Neuronal stem cell (in vitro differentiated cells): ENCODE measurements at regions not wholly inside any gene's neighbourhood (a gene's known extent, or its start where the extent isn't known, plus 50 kb on each side); places are given as distances from the start of the nearest gene placed in this dataset.

Experiments
- DNase-seq: peaks from one replicate; pipeline ENCODE4 v3.0.0-alpha.2; 2013; ENCODE audit warnings: low spot score
- H2AFZ ChIP-seq: one replicate; pipeline ENCODE4 v1.6.1; 2013; ENCODE audit warnings: mild to moderate bottlenecking, low read length, inconsistent platforms
- H2AK5ac ChIP-seq: 2 replicates; pipeline ENCODE4 v1.6.1; 2013; ENCODE audit warnings: low read depth, mild to moderate bottlenecking, inconsistent platforms, low read length, moderate library complexity, mixed read lengths
- H2BK120ac ChIP-seq: 2 replicates; pipeline ENCODE4 v1.6.1; 2013; ENCODE audit warnings: low read depth, mild to moderate bottlenecking, inconsistent platforms, low read length, moderate library complexity, mixed read lengths
- H2BK12ac ChIP-seq: one replicate; pipeline ENCODE4 v1.6.1; 2013; ENCODE audit warnings: low read length, inconsistent platforms
- H2BK15ac ChIP-seq: 2 replicates; pipeline ENCODE4 v1.6.1; 2013; ENCODE audit warnings: mild to moderate bottlenecking, low read length, inconsistent platforms, mixed read lengths
- H2BK5ac ChIP-seq: one replicate; pipeline ENCODE4 v1.6.1; 2013; ENCODE audit warnings: inconsistent platforms, mild to moderate bottlenecking, low read length, moderate library complexity
- H3K14ac ChIP-seq: one replicate; pipeline ENCODE4 v1.6.1; 2013; ENCODE audit warnings: low read length, inconsistent platforms
- H3K18ac ChIP-seq: 2 replicates; pipeline ENCODE4 v1.6.1; 2013; ENCODE audit warnings: low read length, inconsistent platforms
- H3K23ac ChIP-seq: 2 replicates; pipeline ENCODE4 v1.6.1; 2013; ENCODE audit warnings: low read depth, mild to moderate bottlenecking, mixed read lengths, low read length, inconsistent platforms; ENCODE audit not compliant: poor library complexity
- H3K27ac ChIP-seq: replicated peaks from 3 replicates; pipeline ENCODE4 v1.5.1; 2013; ENCODE audit warnings: low read length, inconsistent platforms
- H3K27me3 ChIP-seq, 3 experiments: 2 replicates each; pipeline ENCODE4 v1.6.1; 2013; ENCODE audit warnings: low read length in 3 of 3, mild to moderate bottlenecking in 2 of 3, inconsistent platforms in 1 of 3, low read depth in 1 of 3, mixed read lengths in 1 of 3, moderate library complexity in 1 of 3; ENCODE audit not compliant: control insufficient read depth in 3 of 3, insufficient read depth in 3 of 3
- H3K36me3 ChIP-seq, 2 donors: replicated peaks in 1 of 2; 2 replicates each; pipeline ENCODE4 v1.6.1; 2013; ENCODE audit warnings: low read length in 2 of 2; ENCODE audit not compliant: control insufficient read depth in 2 of 2, insufficient read depth in 2 of 2
- H3K4ac ChIP-seq: 2 replicates; pipeline ENCODE4 v1.6.1; 2013; ENCODE audit warnings: inconsistent platforms, mild to moderate bottlenecking, low read length, moderate library complexity
- H3K4me1 ChIP-seq, 2 donors: 1 replicate in 1 of 2; 2 replicates in 1 of 2; pipeline ENCODE4 v1.6.1; 2013; ENCODE audit warnings: low read length in 2 of 2, low read depth in 1 of 2; ENCODE audit not compliant: control insufficient read depth in 2 of 2, insufficient read depth in 1 of 2
- H3K4me2 ChIP-seq: one replicate; pipeline ENCODE4 v1.6.1; 2013; ENCODE audit warnings: mild to moderate bottlenecking, low read length, inconsistent platforms; ENCODE audit not compliant: insufficient read depth, poor library complexity, severe bottlenecking
- H3K4me3 ChIP-seq, 2 donors: 2 replicates each; pipeline ENCODE4 v1.5.1; 2013; ENCODE audit warnings: low read length in 2 of 2, mild to moderate bottlenecking in 2 of 2, inconsistent platforms in 1 of 2, moderate library complexity in 1 of 2
- H3K79me1 ChIP-seq: one replicate; pipeline ENCODE4 v1.6.1; 2013; ENCODE audit warnings: low read depth, mild to moderate bottlenecking, inconsistent platforms, low read length, moderate library complexity
- H3K9ac ChIP-seq: one replicate; pipeline ENCODE4 v1.6.1; 2013; ENCODE audit warnings: mild to moderate bottlenecking, low read depth, low read length, inconsistent platforms; ENCODE audit not compliant: poor library complexity
- H3K9me3 ChIP-seq, 2 donors: replicated peaks in 1 of 2; 2 replicates each; pipeline versions ENCODE3 to v1.6.1; 2013; ENCODE audit warnings: low read length in 2 of 2, mild to moderate bottlenecking in 2 of 2, inconsistent platforms in 1 of 2, low read depth in 1 of 2, mixed read lengths in 1 of 2, moderate library complexity in 1 of 2; ENCODE audit not compliant: control insufficient read depth in 2 of 2, insufficient read depth in 1 of 2
- H4K8ac ChIP-seq: one replicate; pipeline ENCODE4 v1.6.1; 2013; ENCODE audit warnings: low read depth, mild to moderate bottlenecking, inconsistent platforms, low read length, moderate library complexity
- H4K91ac ChIP-seq: one replicate; pipeline ENCODE4 v1.6.1; 2013; ENCODE audit warnings: low read length, low read depth, mild to moderate bottlenecking, inconsistent platforms; ENCODE audit not compliant: poor library complexity
- WGBS, 2 donors: extraction: QIAGEN DNeasy Blood & Tissue Kit; methylation state at CpG; one replicate each; pipeline ENCODE4 v1.1.7; 2013; ENCODE audit warnings: missing lambda C conversion rate in 2 of 2, mixed read lengths in 1 of 2; ENCODE audit not compliant: insufficient read length in 2 of 2, insufficient replicate concordance in 1 of 2; ENCODE audit errors: extremely low coverage in 2 of 2; 5-methylcytosine and 5-hydroxymethylcytosine counted together

DNA sequence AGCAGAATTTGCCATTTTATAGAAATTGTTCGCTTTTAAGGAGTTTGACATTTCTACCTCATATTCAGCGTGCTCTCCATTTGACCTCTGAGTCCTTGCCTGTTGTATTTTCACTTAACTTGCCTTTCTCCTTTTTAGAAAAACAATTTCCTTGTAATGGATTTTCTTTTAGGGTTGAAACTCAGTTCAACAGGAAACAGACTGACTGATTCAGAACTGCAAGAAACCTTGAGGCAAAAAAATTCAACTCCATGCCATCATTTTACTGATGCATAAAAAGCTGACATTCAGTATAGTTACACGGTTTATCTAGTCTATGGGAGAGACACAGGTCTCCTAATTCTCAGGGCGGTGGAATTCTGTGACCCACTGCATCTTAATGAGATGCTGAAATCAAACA, 59.8 kb downstream of the MRPS30 start:
- H3K9ac ChIP-seq: no peak overlapping the region
- no peak overlapping the region for H2AFZ ChIP-seq
- peaks cover 1% of the 10 kb centered on the region for H3K79me1 ChIP-seq
- H3K36me3 ChIP-seq: no peaks in the 10 kb centered on the region
- H3K4me2 ChIP-seq: no peak overlapping the region
- DNase-seq: no peak
- no peak overlapping the region for H2BK12ac ChIP-seq
- no peak overlapping the region for H2BK120ac ChIP-seq
- no peak overlapping the region for H2BK15ac ChIP-seq
- no peak overlapping the region for H3K4ac ChIP-seq
- H2AK5ac ChIP-seq: no peak overlapping the region
- WGBS, 2 donors: no CpG with 5 or more reads among the region's 4 CpGs
- no peak overlapping the region for H4K8ac ChIP-seq
- H3K23ac ChIP-seq: no peak overlapping the region
- H3K9me3 ChIP-seq: no peaks in the 10 kb centered on the region
- no peak overlapping the region for H3K14ac ChIP-seq
- H3K18ac ChIP-seq: no peak overlapping the region
- no peak overlapping the region for H3K27ac ChIP-seq
- no peak overlapping the region for H3K4me3 ChIP-seq
- no peaks in the 10 kb centered on the region for H3K4me1 ChIP-seq
- no peak overlapping the region for H4K91ac ChIP-seq
- no peaks in the 10 kb centered on the region for H3K27me3 ChIP-seq
- H2BK5ac ChIP-seq: no peak overlapping the region

DNA sequence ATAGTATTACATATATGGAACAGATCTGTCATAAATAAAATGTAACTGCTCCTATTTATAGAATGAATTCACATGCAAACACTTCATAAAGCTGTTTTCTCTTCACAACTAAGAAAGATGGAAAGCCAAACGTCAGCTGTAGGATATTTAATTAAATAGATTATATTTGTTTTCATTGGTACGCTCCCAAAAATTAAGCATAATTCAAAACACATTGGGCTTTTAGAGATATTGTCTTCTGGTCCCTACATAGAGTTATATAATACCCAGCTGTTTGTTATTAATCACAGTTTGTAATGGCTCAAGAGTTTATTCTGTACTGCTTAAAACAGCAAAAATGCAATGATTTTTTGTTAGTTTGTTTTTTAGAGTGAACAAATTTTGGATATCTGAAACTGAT, 61.2 kb downstream of the MRPS30 start:
- Histone ChIP-seq H3K4me3 (no peak overlapping the region), H3K27me3 (no peaks in the 10 kb centered on the region), H4K8ac (no peak overlapping the region), H3K9ac (no peak overlapping the region), H2BK120ac (no peak overlapping the region), H3K27ac (no peak overlapping the region), H3K4me1 (no peaks in the 10 kb centered on the region), H2BK12ac (no peak overlapping the region), H3K9me3 (no peaks in the 10 kb centered on the region), H2BK15ac (no peak overlapping the region), H4K91ac (no peak overlapping the region), H3K23ac (no peak overlapping the region), H3K4me2 (no peak overlapping the region), H3K36me3 (no peaks in the 10 kb centered on the region), H2BK5ac (no peak overlapping the region), H3K14ac (no peak overlapping the region), H3K4ac (no peak overlapping the region), H2AK5ac (no peak overlapping the region), H2AFZ (no peak overlapping the region), H3K18ac (no peak overlapping the region), H3K79me1 (peaks cover 1% of the 10 kb centered on the region)
- no peak for DNase-seq
- no CpG with 5 or more reads among the region's 2 CpGs for WGBS, 2 donors

DNA sequence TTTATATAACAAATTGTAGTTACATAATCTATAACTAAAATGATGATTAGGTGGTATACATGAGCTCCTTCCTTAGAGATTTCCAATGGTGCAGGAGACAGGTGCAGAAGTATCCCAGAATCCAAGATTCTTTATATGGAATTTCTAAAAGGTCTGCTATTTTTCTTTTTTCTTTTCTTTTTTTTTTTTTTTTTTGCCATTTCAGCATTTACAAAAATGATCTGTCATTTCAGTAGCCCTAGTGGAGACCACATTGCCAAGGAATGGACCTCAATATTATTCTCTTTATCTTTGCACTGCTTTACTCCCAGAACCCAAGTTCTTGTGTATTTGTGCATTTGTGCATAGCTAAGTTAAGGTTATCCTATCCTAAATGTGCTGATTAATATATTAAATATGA, 61.7 kb downstream of the MRPS30 start:
- Histone ChIP-seq H3K14ac (no peak overlapping the region), H2AK5ac (no peak overlapping the region)

DNA sequence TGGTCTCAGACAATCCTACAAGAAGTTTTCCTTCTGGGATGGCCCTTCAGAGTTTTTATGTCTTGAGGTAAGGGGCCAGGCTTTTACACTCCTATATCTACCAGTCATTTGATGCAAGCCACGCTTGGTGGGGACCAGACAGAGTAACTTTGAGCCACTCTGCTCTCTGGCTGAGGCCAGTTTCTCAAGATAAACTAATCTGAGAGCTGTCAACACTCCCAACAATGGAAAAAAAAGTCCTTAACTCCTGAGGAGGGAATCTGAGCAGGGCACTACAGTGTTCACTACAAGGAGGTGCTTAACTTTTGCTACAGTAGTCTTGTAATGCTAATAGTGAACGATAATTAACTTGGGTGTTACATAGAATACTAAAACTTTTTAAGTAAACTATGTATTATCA, 62.7 kb downstream of the MRPS30 start:
- Histone ChIP-seq H3K9ac (no peak overlapping the region), H3K23ac (no peak overlapping the region), H3K9me3 (no peaks in the 10 kb centered on the region), H2BK5ac (no peak overlapping the region), H3K4ac (no peak overlapping the region), H3K4me1 (peaks cover 0 to 7% of the 10 kb centered on the region in 2 donors), H2AFZ (no peak overlapping the region), H4K91ac (no peak overlapping the region), H2BK120ac (no peak overlapping the region), H3K4me3 (no peak overlapping the region), H3K18ac (no peak overlapping the region), H3K27me3 (no peaks in the 10 kb centered on the region), H3K14ac (no peak overlapping the region), H2BK12ac (no peak overlapping the region), H3K79me1 (peaks cover 1% of the 10 kb centered on the region), H2BK15ac (no peak overlapping the region), H3K27ac (no peak overlapping the region), H3K4me2 (no peak overlapping the region), H2AK5ac (no peak overlapping the region), H3K36me3 (no peaks in the 10 kb centered on the region), H4K8ac (no peak overlapping the region)
- no CpG with 5 or more reads among the region's 2 CpGs for WGBS, 2 donors
- no peak for DNase-seq

More for the DNA sequence above, 61.7 kb downstream of the MRPS30 start:
- H3K9ac ChIP-seq: no peak overlapping the region
- no peaks in the 10 kb centered on the region for H3K36me3 ChIP-seq
- H3K4me2 ChIP-seq: no peak overlapping the region
- H3K23ac ChIP-seq: no peak overlapping the region
- no peak for DNase-seq
- H2AFZ ChIP-seq: no peak overlapping the region
- H3K18ac ChIP-seq: no peak overlapping the region
- H3K79me1 ChIP-seq: peaks cover 1% of the 10 kb centered on the region
- H2BK12ac ChIP-seq: no peak overlapping the region
- H3K27ac ChIP-seq: no peak overlapping the region
- H3K4me1 ChIP-seq: no peaks in the 10 kb centered on the region
- H4K8ac ChIP-seq: no peak overlapping the region
- no peak overlapping the region for H2BK15ac ChIP-seq
- no peak overlapping the region for H2BK120ac ChIP-seq
- no peaks in the 10 kb centered on the region for H3K9me3 ChIP-seq
- H2BK5ac ChIP-seq: no peak overlapping the region
- H3K4ac ChIP-seq: no peak overlapping the region
- H3K4me3 ChIP-seq: no peak overlapping the region
- H4K91ac ChIP-seq: no peak overlapping the region
- no peaks in the 10 kb centered on the region for H3K27me3 ChIP-seq
